HG03378 (cell line): ENCODE measurements at regions not wholly inside any gene's neighbourhood (a gene's known extent, or its start where the extent isn't known, plus 50 kb on each side); places are given as distances from the start of the nearest gene placed in this dataset.

Experiments used
- ATAC-seq: cut with Tn5 transposase; IDR thresholded peaks from one replicate; pipeline ENCODE4 v1.9.1; 2021; ENCODE audit warnings: mild to moderate bottlenecking, moderate library complexity; ENCODE audit not compliant: unreplicated experiment

DNA sequence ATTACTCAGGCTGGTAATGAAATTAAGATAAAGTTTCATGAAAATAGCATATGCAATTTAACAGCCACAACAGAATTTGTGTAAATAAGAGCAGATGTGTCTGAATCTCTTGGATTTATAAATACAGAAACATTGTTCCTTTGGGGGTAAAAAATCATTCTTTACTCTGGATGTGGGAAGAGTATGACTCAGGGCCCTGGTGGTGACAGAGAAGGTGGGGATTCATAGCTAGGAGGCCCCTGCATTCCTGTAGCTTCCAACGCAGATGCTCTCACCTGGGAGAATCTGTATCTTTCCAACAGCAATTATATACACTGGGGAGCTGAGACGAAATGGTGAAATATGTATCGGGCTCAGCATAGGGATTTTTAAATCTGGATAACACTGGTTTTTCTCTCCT is 167.6 kb upstream of the CADPS start:
- ATAC-seq, result no peak

DNA sequence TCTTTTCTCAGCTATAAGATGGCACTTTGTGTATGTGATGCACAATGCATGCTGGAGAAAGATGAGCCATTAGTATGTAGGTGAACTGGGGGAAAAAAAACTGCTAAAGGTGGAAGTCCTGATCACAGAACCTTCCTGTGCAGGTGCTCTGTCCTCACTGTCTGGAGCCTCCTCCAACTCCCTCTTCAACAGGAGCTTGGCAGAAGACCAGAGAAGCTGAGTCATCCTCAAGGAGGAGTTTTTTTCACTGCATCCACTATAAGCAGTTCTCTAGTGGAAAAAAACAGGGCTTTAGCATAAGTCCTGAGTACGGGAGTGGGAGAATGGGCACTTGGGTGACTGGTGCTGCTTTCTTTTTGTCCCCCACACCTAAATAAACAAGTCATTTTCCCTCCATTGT is 168.4 kb upstream of the CADPS start:
- no peak for ATAC-seq

DNA sequence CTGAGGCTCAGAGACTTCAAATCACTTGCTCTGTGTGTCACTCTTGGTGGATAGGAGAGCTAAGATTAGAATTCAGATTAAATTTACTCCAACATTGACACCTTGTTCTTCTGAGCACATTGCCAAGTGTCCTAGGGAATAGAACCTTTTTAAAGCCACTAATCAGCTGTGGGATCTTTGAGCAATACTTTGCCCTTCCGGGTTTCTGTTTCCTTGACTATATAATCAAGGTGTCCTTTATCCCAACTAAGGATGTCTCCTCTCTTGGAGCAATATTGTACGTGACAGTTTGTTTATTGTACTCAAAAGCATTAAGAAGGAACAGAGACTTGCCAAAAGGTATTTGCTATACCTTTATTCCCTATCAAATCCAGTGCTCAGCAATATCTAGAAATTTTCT is 170.9 kb upstream of the CADPS start:
- ATAC-seq, result no peak

DNA sequence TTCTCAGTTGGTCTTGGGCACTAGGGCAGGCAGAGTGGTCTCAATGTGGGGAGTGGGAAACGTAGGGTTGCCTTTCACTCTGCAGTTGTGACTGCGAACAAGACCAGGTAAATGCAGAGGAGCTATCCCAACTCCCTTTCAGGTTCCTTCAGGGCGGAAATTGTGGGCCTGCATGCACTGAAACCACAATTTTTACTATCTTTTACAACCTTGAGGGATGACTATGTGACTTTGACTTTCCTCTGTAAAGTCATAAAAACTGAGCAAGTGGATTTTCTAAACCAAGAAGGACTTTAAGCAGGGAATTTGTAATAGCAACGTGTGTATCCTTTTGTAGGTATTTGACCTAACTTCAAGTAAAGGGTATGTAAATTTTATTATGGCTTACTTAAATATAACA is 171.4 kb upstream of the CADPS start:
- no peak for ATAC-seq

GRCh38 chr3:63047068-63047467 is 171.9 kb upstream of the CADPS start:
- no peak for ATAC-seq

GRCh38 chr3:63048367-63049326 is 173.4 kb upstream of the CADPS start:
- ATAC-seq, result no peak

GRCh38 chr3:63050548-63051177 is 175.4 kb upstream of the CADPS start:
- ATAC-seq, result no peak

DNA sequence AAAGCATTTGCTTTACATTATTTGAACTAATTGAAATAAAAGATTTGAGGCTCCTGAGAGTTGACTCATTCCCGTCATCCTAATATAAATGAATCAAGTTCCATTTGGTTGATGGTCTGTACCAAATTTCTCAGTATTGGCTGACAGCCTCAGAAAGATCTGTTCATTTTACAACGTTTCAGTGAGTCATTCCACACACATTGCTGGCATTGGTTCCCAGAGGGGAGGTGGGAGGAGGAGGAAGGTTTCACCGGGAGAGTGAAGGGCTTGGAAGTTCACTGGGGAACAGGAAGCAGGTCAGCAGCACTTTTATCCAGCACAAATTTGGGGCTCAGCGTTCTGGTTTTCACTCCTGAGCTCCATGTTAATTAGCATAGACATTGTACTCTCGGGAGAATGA is 176.7 kb upstream of the CADPS start:
- no peak for ATAC-seq

DNA sequence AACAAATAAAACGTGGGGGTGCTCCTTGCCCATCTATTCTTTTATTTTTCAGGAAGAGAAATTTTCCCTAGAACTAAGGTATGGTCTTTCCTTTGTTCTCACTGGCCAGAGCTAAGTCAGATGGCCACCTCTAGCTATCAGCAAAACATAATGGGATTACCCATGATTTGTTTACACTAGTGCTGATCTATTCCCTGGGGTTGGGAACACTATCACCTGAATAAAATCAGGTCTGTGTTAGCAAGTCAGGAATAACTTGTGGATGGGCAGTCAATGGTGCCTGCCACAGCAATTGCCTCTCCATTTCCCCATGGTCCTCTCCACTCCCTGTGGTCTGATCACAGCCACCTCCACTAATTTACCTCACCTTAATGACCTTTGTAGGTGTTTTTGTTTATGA is 181.7 kb upstream of the CADPS start:
- no peak for ATAC-seq

DNA sequence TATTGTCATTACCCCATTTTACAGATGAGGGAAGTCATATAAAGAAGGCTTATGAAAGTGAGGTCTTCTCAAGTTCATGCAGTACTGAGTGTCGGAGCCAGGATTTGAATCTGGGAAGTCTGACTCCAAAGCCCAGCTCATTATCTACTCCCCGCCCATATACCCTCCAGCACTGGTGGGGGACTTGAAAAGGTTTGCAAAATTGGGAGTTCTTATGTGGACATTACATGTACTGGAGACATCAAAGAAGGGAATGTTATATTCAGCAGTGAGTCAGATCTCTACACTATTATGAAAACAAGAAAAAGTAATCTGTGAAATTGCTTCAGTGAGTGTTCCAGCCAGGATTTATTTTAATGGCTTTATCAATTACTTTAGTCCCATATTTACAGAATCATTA is 185.2 kb upstream of the CADPS start:
- no peak for ATAC-seq

GRCh38 chr3:63061449-63061848 is 186.2 kb upstream of the CADPS start:
- ATAC-seq, result no peak

DNA sequence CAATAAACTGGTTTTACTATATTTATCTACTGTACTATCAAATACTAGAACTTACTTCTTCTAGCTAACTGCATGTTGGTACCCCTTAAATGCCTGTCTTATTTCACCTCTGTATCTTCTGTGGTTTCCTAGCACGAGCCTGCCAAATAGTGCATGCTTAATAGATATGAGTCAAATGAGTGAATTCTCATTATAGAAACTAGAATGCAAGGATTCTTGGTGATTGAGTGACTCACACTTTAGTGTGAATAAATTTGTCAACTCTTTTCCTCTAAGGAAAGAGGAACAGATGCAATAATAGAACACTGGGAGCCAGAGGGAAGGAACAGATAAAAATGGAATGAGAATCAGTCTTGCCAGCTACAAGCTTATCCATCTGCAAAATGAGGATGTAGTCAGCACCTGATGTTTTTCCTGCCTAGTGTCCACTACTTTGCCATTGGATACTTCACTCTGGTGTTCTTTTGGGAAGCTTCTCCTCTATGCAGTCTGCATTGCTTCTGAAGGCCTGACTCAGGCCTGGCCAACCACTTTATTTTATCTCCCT is 189.1 kb upstream of the CADPS start:
- no peak for ATAC-seq

DNA sequence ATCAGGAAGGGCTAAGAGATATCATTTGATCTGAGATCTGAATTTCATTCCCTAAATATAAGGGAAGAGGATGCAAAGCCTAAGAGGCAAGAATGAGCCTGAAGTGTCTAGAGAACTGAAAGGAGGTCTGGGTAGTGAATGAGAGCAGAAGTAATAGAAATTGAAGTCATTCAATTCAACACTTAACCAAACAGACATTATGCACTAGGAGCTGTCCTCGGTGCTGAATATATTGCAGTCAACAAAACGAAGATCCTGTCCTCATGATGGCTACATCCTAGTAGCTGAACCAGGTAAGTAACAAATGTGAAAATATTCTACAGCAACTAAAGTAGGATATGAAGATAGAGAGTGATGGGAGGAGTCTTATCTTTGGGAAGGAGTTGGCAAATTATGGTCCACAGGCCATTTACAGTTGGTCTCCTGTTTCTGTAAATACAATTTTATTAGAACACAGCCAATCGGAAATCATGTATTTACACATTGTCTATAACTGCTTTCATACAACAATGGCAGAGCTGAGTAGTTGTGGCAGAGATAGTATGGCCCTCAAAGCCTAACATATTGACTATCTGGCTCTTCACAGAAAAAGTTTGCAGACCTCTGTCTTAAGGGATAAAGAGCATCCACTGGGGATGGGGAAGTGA is 192.9 kb upstream of the CADPS start:
- ATAC-seq, result no peak

DNA sequence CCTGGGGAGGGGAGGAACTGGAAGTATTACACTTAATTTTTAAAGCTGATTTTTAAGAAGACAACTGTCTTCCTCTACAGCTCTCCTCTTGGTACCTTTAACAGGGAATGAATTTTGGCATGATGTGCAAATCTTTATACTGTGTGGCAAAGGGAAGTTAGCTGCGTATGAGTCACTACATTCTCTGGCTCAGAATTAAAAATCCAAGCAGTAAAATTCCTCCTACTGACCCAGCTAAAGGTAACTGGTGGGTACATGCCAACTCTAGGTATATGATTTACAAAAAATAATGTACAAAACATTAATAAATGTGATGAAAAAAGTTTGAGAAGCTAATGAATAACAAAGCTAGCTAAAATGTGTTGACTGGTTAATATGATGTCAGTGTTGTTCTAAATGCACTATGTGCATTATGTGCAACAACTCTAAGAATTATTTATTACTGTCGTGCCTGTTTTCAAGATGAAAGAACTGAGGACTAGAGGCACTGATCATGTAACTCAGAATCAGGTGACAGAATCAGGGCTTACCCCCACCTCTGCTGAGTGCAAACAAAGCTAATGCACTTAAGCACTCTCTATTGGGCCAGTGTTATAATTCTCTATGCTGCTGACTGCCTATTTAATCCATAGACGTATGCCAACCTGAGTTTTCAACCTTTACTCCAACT is 194.7 kb upstream of the CADPS start:
- ATAC-seq, result no peak

GRCh38 chr3:63070476-63070810 is 195.2 kb upstream of the CADPS start:
- no peak for ATAC-seq

- no peak for ATAC-seq
These were observed 201.1 kb upstream of the CADPS start for GRCh38 chr3:63076357-63076756.

GRCh38 chr3:63086190-63086589 is 191.9 kb upstream of the SYNPR start:
- ATAC-seq, result no peak

DNA sequence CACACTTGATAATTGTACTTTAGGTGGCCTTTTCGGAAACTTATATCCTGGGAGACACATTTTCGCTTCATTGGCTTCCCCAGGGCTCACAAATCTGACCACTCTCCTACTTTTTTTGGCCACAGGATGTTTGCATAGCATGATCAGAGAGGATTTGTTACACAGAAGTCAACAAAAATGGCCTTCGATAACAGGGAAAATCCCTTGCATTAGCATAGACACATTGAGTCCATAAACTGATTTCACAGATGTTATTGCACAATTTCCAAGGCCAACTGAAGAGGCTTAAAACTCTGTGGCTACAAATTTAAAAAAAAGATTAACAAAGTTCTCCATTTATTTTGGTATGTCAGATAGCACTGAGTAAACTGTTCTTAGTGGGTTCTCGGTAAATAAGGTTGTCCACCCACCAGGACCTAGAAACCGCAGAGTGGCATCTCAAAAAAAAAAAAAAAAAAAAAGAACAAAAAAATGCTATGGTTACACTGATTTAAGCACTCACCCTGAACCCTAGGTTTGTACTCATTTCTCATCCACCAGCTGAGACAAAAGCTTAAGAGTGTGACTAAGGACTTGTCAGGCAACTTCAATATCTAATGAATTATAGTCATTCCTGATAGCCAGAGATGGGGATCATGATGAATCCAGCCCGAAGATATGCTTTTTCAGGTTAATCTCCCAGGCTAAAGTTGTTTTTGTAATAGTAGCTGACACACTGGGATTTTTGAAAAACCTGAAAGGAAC is 188.9 kb upstream of the SYNPR start:
- no peak for ATAC-seq

GRCh38 chr3:63089751-63090132 is 188.4 kb upstream of the SYNPR start:
- ATAC-seq, result no peak

DNA sequence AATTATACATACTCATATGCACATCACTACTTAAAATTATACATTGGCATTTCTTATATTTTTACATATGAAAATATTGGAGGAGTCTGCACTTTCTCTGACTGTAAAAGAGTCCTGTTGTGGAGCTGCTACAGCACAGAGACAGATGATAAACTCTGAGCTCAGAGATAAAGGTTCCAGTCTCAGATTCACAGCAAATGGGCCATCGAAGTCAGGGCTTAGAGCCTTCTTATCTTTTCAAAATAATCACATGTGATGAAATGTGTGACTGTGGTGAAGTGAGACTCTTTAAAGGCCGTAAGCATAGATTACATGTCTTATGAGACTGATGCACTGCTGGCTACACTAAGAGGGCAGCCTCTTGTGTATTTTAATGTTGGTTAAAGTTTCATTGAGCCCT is 187.5 kb upstream of the SYNPR start:
- ATAC-seq, result no peak

DNA sequence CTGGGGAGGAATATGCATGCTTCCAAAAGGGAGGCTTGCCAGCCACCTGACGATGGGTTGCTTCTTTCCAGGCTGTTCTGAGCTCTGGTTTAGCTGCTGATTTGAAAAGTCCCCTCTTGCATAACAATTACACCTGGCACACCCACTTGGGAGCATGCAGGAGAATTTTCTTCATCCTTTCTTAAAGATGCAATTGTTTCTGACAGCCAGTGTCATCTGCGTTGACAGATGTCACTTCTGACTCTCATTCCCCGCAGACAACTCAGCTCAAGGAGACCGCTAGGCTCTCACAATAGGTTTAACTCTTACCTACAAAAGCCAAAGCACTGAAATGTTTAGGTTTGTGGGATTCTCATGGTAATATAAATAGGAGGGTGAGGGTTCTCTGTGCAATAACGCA is 185.6 kb upstream of the SYNPR start:
- no peak for ATAC-seq
